ENCODE measurements at regions not wholly inside any gene's neighbourhood (a gene's known extent, or its start where the extent isn't known, plus 50 kb on each side); places are given as distances from the start of the nearest gene placed in this dataset.
"Not testable (repeated sequence)": the region's sequence is repeated elsewhere in the genome, so short reads cannot be mapped to it uniquely, and the experiment has no call there.

DNA sequence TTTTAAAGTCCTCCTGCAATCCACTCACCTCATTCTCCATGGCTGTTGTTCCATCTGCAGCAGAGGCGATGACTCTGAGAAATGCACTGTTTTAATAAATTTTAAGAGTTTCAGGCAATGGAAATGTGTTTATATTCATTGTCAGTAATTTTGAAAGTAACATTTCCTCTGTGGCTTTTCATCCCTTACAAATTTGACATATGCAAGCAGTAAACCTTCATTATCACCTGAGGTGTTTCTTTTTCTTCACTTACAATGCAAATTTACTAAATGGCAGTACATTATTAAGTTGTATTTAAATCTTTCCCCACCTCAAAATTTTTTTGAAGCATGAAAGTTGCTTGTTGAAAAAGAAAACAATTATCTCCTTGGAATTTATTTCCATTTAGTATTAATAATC, 136.9 kb downstream of the DIRAS2 start:
- Histone ChIP-seq H3K36me3 (ENCODE audit: low read depth) (no peaks in the 10 kb centered on the region), H3K4me3 (ENCODE audit: severe bottlenecking) (no peak overlapping the region), H3K4me1 (ENCODE audit: insufficient read depth, poor library complexity, severe bottlenecking) (no peaks in the 10 kb centered on the region), H3K27ac (ENCODE audit: poor library complexity, severe bottlenecking) (no peak overlapping the region), H3K9me3 (ENCODE audit: severe bottlenecking) (no peaks in the 10 kb centered on the region), H3K27me3 (ENCODE audit: insufficient read depth, poor library complexity, severe bottlenecking) (no peaks in the 10 kb centered on the region)
- TF ChIP-seq, protein P1, sequence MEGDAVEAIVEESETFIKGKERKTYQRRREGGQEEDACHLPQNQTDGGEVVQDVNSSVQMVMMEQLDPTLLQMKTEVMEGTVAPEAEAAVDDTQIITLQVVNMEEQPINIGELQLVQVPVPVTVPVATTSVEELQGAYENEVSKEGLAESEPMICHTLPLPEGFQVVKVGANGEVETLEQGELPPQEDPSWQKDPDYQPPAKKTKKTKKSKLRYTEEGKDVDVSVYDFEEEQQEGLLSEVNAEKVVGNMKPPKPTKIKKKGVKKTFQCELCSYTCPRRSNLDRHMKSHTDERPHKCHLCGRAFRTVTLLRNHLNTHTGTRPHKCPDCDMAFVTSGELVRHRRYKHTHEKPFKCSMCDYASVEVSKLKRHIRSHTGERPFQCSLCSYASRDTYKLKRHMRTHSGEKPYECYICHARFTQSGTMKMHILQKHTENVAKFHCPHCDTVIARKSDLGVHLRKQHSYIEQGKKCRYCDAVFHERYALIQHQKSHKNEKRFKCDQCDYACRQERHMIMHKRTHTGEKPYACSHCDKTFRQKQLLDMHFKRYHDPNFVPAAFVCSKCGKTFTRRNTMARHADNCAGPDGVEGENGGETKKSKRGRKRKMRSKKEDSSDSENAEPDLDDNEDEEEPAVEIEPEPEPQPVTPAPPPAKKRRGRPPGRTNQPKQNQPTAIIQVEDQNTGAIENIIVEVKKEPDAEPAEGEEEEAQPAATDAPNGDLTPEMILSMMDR (IDR thresholded peaks at IDR 0.05; ENCODE audit: poor library complexity, severe bottlenecking) = no peak
- DNase-seq (ENCODE audit: low spot score) (no peak), ATAC-seq (ENCODE audit: low read depth) (no peak)

DNA sequence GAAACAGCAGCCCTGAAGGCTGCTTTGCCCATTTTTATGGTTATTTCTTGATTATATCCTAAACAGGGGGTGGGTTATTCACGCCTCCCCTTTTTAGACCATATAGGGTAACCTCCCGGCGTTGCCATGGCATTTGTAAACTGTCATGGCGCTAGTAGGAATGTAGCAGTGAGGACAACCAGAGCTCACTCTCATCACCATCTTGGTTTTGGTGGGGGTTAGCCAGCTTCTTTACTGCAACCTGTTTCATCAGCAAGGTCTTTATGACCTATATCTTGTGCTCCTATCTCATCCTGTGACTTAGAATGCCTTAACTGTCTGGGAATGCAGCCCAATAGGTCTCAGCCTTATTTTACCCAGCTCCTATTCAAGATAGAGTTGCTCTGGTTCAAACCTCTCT, 136.2 kb downstream of the DIRAS2 start:
- H3K36me3 ChIP-seq (ENCODE audit: low read depth); H3K27ac ChIP-seq (ENCODE audit: poor library complexity, severe bottlenecking); H3K9me3 ChIP-seq (ENCODE audit: severe bottlenecking): not testable (repeated sequence)

DNA sequence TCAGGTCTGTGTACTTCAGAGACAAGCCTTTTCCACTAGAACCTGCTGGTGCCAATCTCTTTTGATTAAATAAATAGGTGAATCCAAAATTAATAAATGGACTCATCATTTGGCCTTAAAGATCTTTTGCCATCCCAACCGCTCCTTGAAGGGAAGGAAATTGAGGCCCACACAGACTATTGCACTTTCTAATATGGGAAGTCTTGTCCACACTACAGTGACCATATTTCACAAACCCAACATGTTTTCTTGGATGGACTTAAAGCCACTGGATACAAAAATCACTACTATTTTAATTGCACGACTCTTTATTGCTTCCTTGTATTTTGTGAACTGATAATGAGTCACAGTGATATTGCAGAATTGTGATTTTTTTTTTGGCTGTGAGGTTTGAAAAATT, 135.0 kb downstream of the DIRAS2 start:
- no peak for DNase-seq (ENCODE audit: low spot score)
- no peaks in the 10 kb centered on the region for H3K4me1 ChIP-seq (ENCODE audit: insufficient read depth, poor library complexity, severe bottlenecking)
- no peak overlapping the region for H3K4me3 ChIP-seq (ENCODE audit: severe bottlenecking)
- no peak for ATAC-seq (ENCODE audit: low read depth)
- H3K36me3 ChIP-seq (ENCODE audit: low read depth) = no peaks in the 10 kb centered on the region
- H3K27me3 ChIP-seq (ENCODE audit: insufficient read depth, poor library complexity, severe bottlenecking) = no peaks in the 10 kb centered on the region
- no peaks in the 10 kb centered on the region for H3K9me3 ChIP-seq (ENCODE audit: severe bottlenecking)
- TF ChIP-seq, protein P1 (IDR thresholded peaks at IDR 0.05; ENCODE audit: poor library complexity, severe bottlenecking) = no peak
- H3K27ac ChIP-seq (ENCODE audit: poor library complexity, severe bottlenecking) = no peak overlapping the region

More for the DNA sequence above, 136.2 kb downstream of the DIRAS2 start:
- H3K27me3 ChIP-seq (ENCODE audit: insufficient read depth, poor library complexity, severe bottlenecking); ATAC-seq (ENCODE audit: low read depth); H3K4me1 ChIP-seq (ENCODE audit: insufficient read depth, poor library complexity, severe bottlenecking); H3K4me3 ChIP-seq (ENCODE audit: severe bottlenecking); DNase-seq (ENCODE audit: low spot score): not testable (repeated sequence)

DNA sequence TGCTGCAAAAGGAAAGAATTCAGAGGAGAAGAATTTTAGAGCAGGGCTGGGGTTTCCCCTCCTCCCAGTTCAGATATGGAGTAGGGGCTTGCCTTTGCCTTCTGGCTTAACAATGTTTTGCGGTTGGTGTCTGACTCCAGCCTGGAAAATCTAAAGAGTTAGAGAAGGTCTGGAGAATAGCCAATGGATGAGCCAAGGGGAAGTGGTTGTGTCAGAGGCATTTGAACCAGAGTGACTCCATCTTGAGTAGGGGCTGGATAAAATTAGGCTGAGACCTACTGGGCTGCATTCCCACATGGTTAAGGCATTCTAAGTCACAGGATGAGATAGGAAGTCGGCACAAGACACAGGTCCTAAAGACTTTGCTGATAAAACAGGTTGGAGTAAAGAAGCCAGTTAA, 133.7 kb downstream of the DIRAS2 start:
- no peak for ATAC-seq (ENCODE audit: low read depth)
- H3K4me3 ChIP-seq (ENCODE audit: severe bottlenecking) = no peak overlapping the region

DNA sequence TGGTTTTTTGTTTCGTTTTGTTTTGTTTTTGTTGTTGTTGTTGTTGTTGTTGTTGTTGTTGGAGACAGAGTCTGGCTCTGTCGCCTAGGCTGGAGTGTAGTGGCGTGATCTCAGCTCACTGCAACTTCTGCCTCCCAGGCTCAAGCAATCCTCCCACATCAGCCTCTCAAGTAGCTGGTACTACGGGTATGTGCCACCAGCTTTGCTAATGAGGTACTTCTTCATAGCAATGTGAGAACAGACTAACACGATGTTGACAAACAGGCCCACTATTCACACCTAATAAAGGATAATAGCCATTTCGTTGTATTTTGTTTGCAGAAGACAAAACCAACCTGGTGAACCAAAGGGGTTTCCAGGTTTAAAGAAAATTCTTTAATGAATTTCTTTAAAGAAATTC, 130.9 kb downstream of the DIRAS2 start:
- Histone ChIP-seq H3K27ac (ENCODE audit: poor library complexity, severe bottlenecking) (no peak overlapping the region), H3K4me1 (ENCODE audit: insufficient read depth, poor library complexity, severe bottlenecking) (no peaks in the 10 kb centered on the region), H3K27me3 (ENCODE audit: insufficient read depth, poor library complexity, severe bottlenecking) (no peaks in the 10 kb centered on the region), H3K36me3 (ENCODE audit: low read depth) (no peaks in the 10 kb centered on the region), H3K4me3 (ENCODE audit: severe bottlenecking) (no peak overlapping the region), H3K9me3 (ENCODE audit: severe bottlenecking) (no peaks in the 10 kb centered on the region)
- DNase-seq (ENCODE audit: low spot score) = no peak
- TF ChIP-seq, protein P1 (IDR thresholded peaks at IDR 0.05; ENCODE audit: poor library complexity, severe bottlenecking) = no peak
- no peak for ATAC-seq (ENCODE audit: low read depth)

More for the DNA sequence above, 133.7 kb downstream of the DIRAS2 start:
- H3K27ac ChIP-seq (ENCODE audit: poor library complexity, severe bottlenecking) = no peak overlapping the region
- TF ChIP-seq, protein P1 (IDR thresholded peaks at IDR 0.05; ENCODE audit: poor library complexity, severe bottlenecking) = no peak
- H3K36me3 ChIP-seq (ENCODE audit: low read depth) = no peaks in the 10 kb centered on the region
- DNase-seq (ENCODE audit: low spot score) = no peak
- no peaks in the 10 kb centered on the region for H3K27me3 ChIP-seq (ENCODE audit: insufficient read depth, poor library complexity, severe bottlenecking)
- no peaks in the 10 kb centered on the region for H3K4me1 ChIP-seq (ENCODE audit: insufficient read depth, poor library complexity, severe bottlenecking)
- H3K9me3 ChIP-seq (ENCODE audit: severe bottlenecking) = no peaks in the 10 kb centered on the region
